Prostate gland (tissue), 2 donors: ENCODE measurements at regions not wholly inside any gene's neighbourhood (a gene's known extent, or its start where the extent isn't known, plus 50 kb on each side); places are given as distances from the start of the nearest gene placed in this dataset.

Experiments used
- DNase-seq: peaks from one replicate; pipeline ENCODE4 v3.0.0-alpha.2; 2019; ENCODE audit warnings: low spot score
- H3K27ac ChIP-seq, 2 donors: fragments of 200-600 bp; sonication (generic); 2 replicates each; pipeline ENCODE4 v1.5.1; 2017 to 2019
- H3K27me3 ChIP-seq: fragments of 200-600 bp; sonication (generic); replicated peaks from 2 replicates; pipeline ENCODE4 v1.5.1; 2019; ENCODE audit not compliant: insufficient read depth
- H3K36me3 ChIP-seq, 2 donors: fragments of 200-600 bp; sonication (generic); 1 replicate in 1 of 2; 2 replicates in 1 of 2; pipeline versions ENCODE4 v1.5.1 to v1.8.1; 2017 to 2019
- H3K4me1 ChIP-seq: fragments of 200-600 bp; sonication (generic); replicated peaks from 2 replicates; pipeline ENCODE4 v1.5.1; 2019
- H3K4me3 ChIP-seq, 2 donors: fragments of 200-600 bp; sonication (generic); 2 replicates each; pipeline ENCODE4 v1.5.1; 2017 to 2019
- H3K9me3 ChIP-seq: fragments of 200-600 bp; sonication (generic); 2 replicates; pipeline ENCODE4 v1.5.1; 2017
- CTCF ChIP-seq, 4 experiments: fragments of 200-600 bp in 2 of 4; fragments of 450-650 bp in 2 of 4; sonication (generic) in 2 of 4; IDR thresholded peaks; 1 replicate in 3 of 4; 2 replicates in 1 of 4; pipeline ENCODE4 v1.5.1; 2016 to 2019; ENCODE audit warnings: antibody characterized with exemption in 4 of 4, mild to moderate bottlenecking in 2 of 4, moderate library complexity in 2 of 4
- POLR2A ChIP-seq: fragments of 450-650 bp; IDR thresholded peaks from one replicate; pipeline ENCODE4 v1.6.1; 2016; ENCODE audit warnings: antibody characterized with exemption, mild to moderate bottlenecking
- POLR2AphosphoS5 ChIP-seq: sonication (generic); formaldehyde crosslinking; IDR thresholded peaks from one replicate; pipeline ENCODE4 v1.6.1; 2017; ENCODE audit warnings: antibody characterized with exemption
- WGBS: methylation state at CpG from one replicate; pipeline ENCODE4 v1.1.5; 2018; 5-methylcytosine and 5-hydroxymethylcytosine counted together
- intact Hi-C: fragments of 100-400 bp; cut with DNase I; formaldehyde crosslinking; loops from one replicate; pipeline ENCODE4 v1.14.2; 2022

DNA sequence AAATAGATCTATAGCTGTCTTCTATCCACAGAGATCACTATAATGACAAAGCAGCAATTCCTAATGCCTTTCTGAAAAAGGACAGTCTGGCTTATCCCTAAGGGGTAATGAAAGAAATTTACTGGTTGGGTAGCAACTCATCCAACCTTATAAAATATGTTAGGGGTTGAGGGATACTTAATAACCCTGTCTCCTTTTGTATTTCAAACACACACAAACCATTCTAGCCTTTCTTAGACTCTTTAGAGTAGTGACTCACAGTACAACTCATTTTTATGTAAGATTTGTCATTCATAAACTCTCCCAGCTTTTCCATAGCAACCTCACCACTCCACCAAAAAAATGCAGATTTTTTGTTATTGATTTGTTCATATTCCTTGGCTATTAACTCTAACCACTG, 167.9 kb downstream of the FSCB start:
- TF ChIP-seq POLR2AphosphoS5 (no peak), POLR2A (no peak), CTCF (IDR thresholded peaks at IDR 0.05) (no peak)
- no peak overlapping the region for H3K27ac ChIP-seq
- no peak overlapping the region for H3K4me3 ChIP-seq
- H3K4me1 ChIP-seq, result no peaks in the 10 kb centered on the region
- H3K36me3 ChIP-seq, result no peaks in the 10 kb centered on the region
- no peak for DNase-seq
- H3K27me3 ChIP-seq, result no peaks in the 10 kb centered on the region
- intact Hi-C loops, result no loop called here
- H3K9me3 ChIP-seq, result no peaks in the 10 kb centered on the region

- Histone ChIP-seq H3K36me3 (no peaks in the 10 kb centered on the region), H3K9me3 (no peaks in the 10 kb centered on the region), H3K27ac (no peak overlapping the region), H3K4me3 (no peak overlapping the region), H3K4me1 (no peaks in the 10 kb centered on the region), H3K27me3 (no peaks in the 10 kb centered on the region)
- intact Hi-C loops, result no loop called here
- 95% methylated on average over 2 of the region's 2 CpGs for WGBS
- TF ChIP-seq POLR2AphosphoS5 (no peak), CTCF (IDR thresholded peaks at IDR 0.05) (no peak), POLR2A (no peak)
- no peak for DNase-seq
Measured at GRCh38 chr14:44317441-44317746, 189.7 kb downstream of the FSCB start.

GRCh38 chr14:44316647-44317440, 190.2 kb downstream of the FSCB start:
- WGBS, result 45% methylated on average over 7 of the region's 7 CpGs

GRCh38 chr14:44309331-44309730, 197.8 kb downstream of the FSCB start:
- TF ChIP-seq CTCF (IDR thresholded peaks at IDR 0.05), result no peak
- no peak for DNase-seq
- Histone ChIP-seq H3K4me1 (no peaks in the 10 kb centered on the region), H3K36me3 (no peaks in the 10 kb centered on the region), H3K27ac (no peak overlapping the region), H3K27me3 (no peaks in the 10 kb centered on the region), H3K9me3 (no peaks in the 10 kb centered on the region), H3K4me3 (no peak overlapping the region)
- intact Hi-C loops, result no loop called here
- 69% methylated on average over 1 of the region's 1 CpG for WGBS

More at GRCh38 chr14:44316647-44317440, 190.2 kb downstream of the FSCB start:
- TF ChIP-seq POLR2AphosphoS5, result no peak
- TF ChIP-seq CTCF (IDR thresholded peaks at IDR 0.05), result no peak
- no peak for TF ChIP-seq POLR2A
- intact Hi-C loops, result no loop called here
- no peak for DNase-seq
- Histone ChIP-seq H3K9me3 (no peaks in the 10 kb centered on the region), H3K4me3 (no peak overlapping the region), H3K4me1 (no peaks in the 10 kb centered on the region), H3K27ac (no peak overlapping the region), H3K27me3 (no peaks in the 10 kb centered on the region), H3K36me3 (no peaks in the 10 kb centered on the region)

DNA sequence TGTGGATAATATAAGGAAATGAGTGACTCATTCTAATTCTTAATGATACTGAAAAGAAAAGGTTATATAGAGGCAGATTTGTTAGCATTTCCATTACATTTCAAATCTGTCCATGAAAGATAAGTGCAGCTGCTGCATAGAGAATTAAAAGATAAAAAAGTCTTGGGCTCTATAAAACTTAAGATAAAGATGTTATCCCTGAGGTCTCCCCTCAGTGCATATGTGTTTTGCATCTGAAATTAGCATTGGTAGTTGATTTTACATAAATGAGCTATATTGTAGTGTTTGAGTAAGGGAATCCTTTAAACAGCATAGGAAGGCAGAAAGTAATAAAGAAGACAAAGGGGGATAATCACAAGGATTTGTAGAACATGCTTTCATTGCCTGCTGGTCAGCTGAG, 206.2 kb downstream of the FSCB start:
- intact Hi-C loops, result no loop called here
- Histone ChIP-seq H3K27ac (no peak overlapping the region), H3K4me1 (no peaks in the 10 kb centered on the region), H3K36me3 (no peaks in the 10 kb centered on the region), H3K9me3 (no peaks in the 10 kb centered on the region), H3K4me3 (no peak overlapping the region), H3K27me3 (no peaks in the 10 kb centered on the region)
- DNase-seq, result no peak
- no peak for TF ChIP-seq POLR2AphosphoS5
